ENCODE measurements at regions not wholly inside any gene's neighbourhood (a gene's known extent, or its start where the extent isn't known, plus 50 kb on each side); places are given as distances from the start of the nearest gene placed in this dataset.
"Not testable (repeated sequence)": the region's sequence is repeated elsewhere in the genome, so short reads cannot be mapped to it uniquely, and the experiment has no call there.

DNA sequence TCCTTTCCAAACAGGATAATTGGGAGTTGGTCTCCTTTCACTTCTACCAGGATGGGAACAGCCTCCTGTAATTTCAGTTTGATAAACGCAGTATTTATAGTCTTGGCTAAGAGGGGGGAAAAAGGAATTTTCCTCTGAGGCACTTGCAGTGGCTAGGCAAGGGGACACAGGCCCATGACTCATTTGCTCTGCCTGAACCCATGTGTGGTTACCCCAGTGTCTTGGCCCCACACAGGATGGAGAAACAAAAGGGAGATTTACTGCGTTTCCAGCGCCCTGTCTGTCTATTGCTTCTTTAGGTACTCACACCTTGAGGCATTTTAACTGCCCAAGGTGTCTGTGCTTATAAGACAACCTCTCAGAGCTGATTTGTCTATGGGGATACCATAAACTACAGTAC lies 74.8 kb upstream of the NEDD9 start:
- no peak overlapping the region for H3K27ac Mint-ChIP-seq
- Histone ChIP-seq H3K27ac (ENCODE audit: low read depth in 1 of 2, low read length in 2 of 2) (no peak overlapping the region), H3K36me3 (ENCODE audit: insufficient read depth, low read length) (peaks cover 26% of the 10 kb centered on the region), H3K27me3 (ENCODE audit: control insufficient read depth in 1 of 2, insufficient read depth in 2 of 2, low read length in 2 of 2) (no peaks in the 10 kb centered on the region), H3K4me1 (ENCODE audit: insufficient read depth, low read length) (no peaks in the 10 kb centered on the region), H3K4me3 (ENCODE audit: low read length) (no peak overlapping the region), H3K9me3 (ENCODE audit: control insufficient read depth in 1 of 2, insufficient read depth in 1 of 2, low read length in 2 of 2) (no peaks in the 10 kb centered on the region)
- H3K27me3 Mint-ChIP-seq, result no peaks in the 10 kb centered on the region
- intact Hi-C loops (cut with DNase I, micrococcal nuclease), result no loop called here
- ChIA-PET CTCF (no interaction called here), POLR2A (no interaction called here)
- DNase-seq (no peak), ATAC-seq (ENCODE audit: poor library complexity) (no peak)
- TF ChIP-seq, protein P1, sequence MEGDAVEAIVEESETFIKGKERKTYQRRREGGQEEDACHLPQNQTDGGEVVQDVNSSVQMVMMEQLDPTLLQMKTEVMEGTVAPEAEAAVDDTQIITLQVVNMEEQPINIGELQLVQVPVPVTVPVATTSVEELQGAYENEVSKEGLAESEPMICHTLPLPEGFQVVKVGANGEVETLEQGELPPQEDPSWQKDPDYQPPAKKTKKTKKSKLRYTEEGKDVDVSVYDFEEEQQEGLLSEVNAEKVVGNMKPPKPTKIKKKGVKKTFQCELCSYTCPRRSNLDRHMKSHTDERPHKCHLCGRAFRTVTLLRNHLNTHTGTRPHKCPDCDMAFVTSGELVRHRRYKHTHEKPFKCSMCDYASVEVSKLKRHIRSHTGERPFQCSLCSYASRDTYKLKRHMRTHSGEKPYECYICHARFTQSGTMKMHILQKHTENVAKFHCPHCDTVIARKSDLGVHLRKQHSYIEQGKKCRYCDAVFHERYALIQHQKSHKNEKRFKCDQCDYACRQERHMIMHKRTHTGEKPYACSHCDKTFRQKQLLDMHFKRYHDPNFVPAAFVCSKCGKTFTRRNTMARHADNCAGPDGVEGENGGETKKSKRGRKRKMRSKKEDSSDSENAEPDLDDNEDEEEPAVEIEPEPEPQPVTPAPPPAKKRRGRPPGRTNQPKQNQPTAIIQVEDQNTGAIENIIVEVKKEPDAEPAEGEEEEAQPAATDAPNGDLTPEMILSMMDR (IDR thresholded peaks at IDR 0.05), result no peak
- peaks cover 76% of the 10 kb centered on the region for H3K36me3 Mint-ChIP-seq (ENCODE audit: low read depth)
- peaks cover 15% of the 10 kb centered on the region for H3K4me1 Mint-ChIP-seq (ENCODE audit: low read depth)
- no peak overlapping the region for H3K4me3 Mint-ChIP-seq
- peaks cover 7% of the 10 kb centered on the region for H3K9me3 Mint-ChIP-seq

GRCh38 chr6:11304946-11305345 lies 72.5 kb upstream of the NEDD9 start:
- ChIA-PET POLR2A (no interaction called here), CTCF (no interaction called here)
- peaks cover 29% of the 10 kb centered on the region for H3K4me1 Mint-ChIP-seq (ENCODE audit: low read depth)
- H3K36me3 Mint-ChIP-seq (ENCODE audit: low read depth), result peaks cover 81% of the 10 kb centered on the region
- no peak overlapping the region for H3K27ac Mint-ChIP-seq
- Histone ChIP-seq H3K9me3 (ENCODE audit: control insufficient read depth in 1 of 2, insufficient read depth in 1 of 2, low read length in 2 of 2) (no peaks in the 10 kb centered on the region), H3K36me3 (ENCODE audit: insufficient read depth, low read length) (peaks cover 21% of the 10 kb centered on the region), H3K4me3 (ENCODE audit: low read length) (no peak overlapping the region), H3K27ac (ENCODE audit: low read depth in 1 of 2, low read length in 2 of 2) (no peak overlapping the region), H3K27me3 (ENCODE audit: control insufficient read depth in 1 of 2, insufficient read depth in 2 of 2, low read length in 2 of 2) (no peaks in the 10 kb centered on the region), H3K4me1 (ENCODE audit: insufficient read depth, low read length) (no peaks in the 10 kb centered on the region)
- peaks cover 7% of the 10 kb centered on the region for H3K9me3 Mint-ChIP-seq
- no peak overlapping the region for H3K4me3 Mint-ChIP-seq
- no peak for DNase-seq
- intact Hi-C loops (cut with DNase I, micrococcal nuclease), result no loop called here
- no peak for ATAC-seq (ENCODE audit: poor library complexity)
- H3K27me3 Mint-ChIP-seq, result no peaks in the 10 kb centered on the region
- TF ChIP-seq, protein P1 (IDR thresholded peaks at IDR 0.05), result no peak

GRCh38 chr6:11299876-11300428 lies 67.5 kb upstream of the NEDD9 start:
- H3K36me3 ChIP-seq (ENCODE audit: insufficient read depth, low read length), result peaks cover 36% of the 10 kb centered on the region
- ATAC-seq (ENCODE audit: poor library complexity); H3K9me3 ChIP-seq (ENCODE audit: control insufficient read depth in 1 of 2, insufficient read depth in 1 of 2, low read length in 2 of 2); H3K4me1 ChIP-seq (ENCODE audit: insufficient read depth, low read length); H3K4me3 Mint-ChIP-seq; intact Hi-C loops (cut with DNase I, micrococcal nuclease); H3K27ac ChIP-seq (ENCODE audit: low read depth in 1 of 2, low read length in 2 of 2); H3K4me3 ChIP-seq (ENCODE audit: low read length); H3K9me3 Mint-ChIP-seq; POLR2A ChIA-PET; DNase-seq; H3K27ac Mint-ChIP-seq; CTCF ChIA-PET; H3K27me3 ChIP-seq (ENCODE audit: control insufficient read depth in 1 of 2, insufficient read depth in 2 of 2, low read length in 2 of 2); H3K27me3 Mint-ChIP-seq: not testable (repeated sequence)
- peaks cover 35% of the 10 kb centered on the region for H3K4me1 Mint-ChIP-seq (ENCODE audit: low read depth)
- peaks cover 98% of the 10 kb centered on the region for H3K36me3 Mint-ChIP-seq (ENCODE audit: low read depth)

DNA sequence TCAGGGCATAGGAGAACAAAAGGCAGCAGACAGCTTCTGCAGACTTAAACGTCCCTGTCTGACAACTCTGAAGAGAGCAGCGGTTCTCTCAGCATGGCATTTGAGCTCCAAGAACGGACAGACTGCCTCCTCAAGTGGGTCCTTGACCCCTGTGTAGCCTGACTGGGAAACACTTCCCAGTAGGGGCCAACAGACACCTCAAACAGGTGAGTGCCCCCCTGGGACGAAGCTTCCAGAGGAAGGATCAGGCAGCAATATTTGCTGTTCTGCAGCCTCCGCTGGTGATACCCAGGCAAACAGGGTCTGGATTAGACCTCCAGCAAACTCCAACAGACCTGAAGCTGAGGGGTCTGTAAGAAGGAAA lies 66.9 kb upstream of the NEDD9 start:
- H3K4me3 ChIP-seq (ENCODE audit: low read length); H3K27me3 Mint-ChIP-seq; intact Hi-C loops (cut with DNase I, micrococcal nuclease); H3K27me3 ChIP-seq (ENCODE audit: control insufficient read depth in 1 of 2, insufficient read depth in 2 of 2, low read length in 2 of 2); H3K27ac ChIP-seq (ENCODE audit: low read depth in 1 of 2, low read length in 2 of 2); CTCF ChIA-PET; POLR2A ChIA-PET; H3K4me1 ChIP-seq (ENCODE audit: insufficient read depth, low read length); ATAC-seq (ENCODE audit: poor library complexity); H3K4me3 Mint-ChIP-seq; DNase-seq; H3K9me3 ChIP-seq (ENCODE audit: control insufficient read depth in 1 of 2, insufficient read depth in 1 of 2, low read length in 2 of 2); H3K9me3 Mint-ChIP-seq; H3K27ac Mint-ChIP-seq: not testable (repeated sequence)
- H3K36me3 ChIP-seq (ENCODE audit: insufficient read depth, low read length), result peaks cover 35% of the 10 kb centered on the region
- Mint-ChIP-seq H3K36me3 (ENCODE audit: low read depth) (peaks cover 98% of the 10 kb centered on the region), H3K4me1 (ENCODE audit: low read depth) (peaks cover 35% of the 10 kb centered on the region)
